NCI-H774 (cell line): ENCODE measurements at regions not wholly inside any gene's neighbourhood (a gene's known extent, or its start where the extent isn't known, plus 50 kb on each side); places are given as distances from the start of the nearest gene placed in this dataset.
"Not testable (repeated sequence)": the region's sequence is repeated elsewhere in the genome, so short reads cannot be mapped to it uniquely, and the experiment has no call there.

Source experiments
- DNase-seq: peaks from one replicate; lab custom pipeline; 2025; lab: John Stamatoyannopoulos, UW

DNA sequence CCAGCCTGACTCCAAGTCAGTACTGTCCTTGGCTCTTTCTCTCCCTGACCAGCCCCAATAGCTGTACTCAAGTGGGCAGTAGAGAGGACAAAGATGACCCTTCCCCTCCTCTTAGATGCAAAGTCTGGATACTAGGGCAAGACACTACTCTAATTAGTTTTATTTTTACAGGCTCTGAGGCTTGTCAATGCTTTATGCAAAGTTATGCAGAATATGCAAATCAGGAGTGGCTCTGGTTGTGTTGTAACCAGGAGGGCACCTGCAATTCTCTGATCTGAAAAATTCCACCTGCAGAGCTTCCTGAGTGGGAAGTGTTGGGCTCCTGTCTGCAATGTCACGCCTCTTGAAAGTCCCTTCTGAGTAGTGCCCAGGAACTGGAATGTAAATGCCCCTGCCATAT lies 201.5 kb downstream of the RGS3 start:
- DNase-seq = no peak

DNA sequence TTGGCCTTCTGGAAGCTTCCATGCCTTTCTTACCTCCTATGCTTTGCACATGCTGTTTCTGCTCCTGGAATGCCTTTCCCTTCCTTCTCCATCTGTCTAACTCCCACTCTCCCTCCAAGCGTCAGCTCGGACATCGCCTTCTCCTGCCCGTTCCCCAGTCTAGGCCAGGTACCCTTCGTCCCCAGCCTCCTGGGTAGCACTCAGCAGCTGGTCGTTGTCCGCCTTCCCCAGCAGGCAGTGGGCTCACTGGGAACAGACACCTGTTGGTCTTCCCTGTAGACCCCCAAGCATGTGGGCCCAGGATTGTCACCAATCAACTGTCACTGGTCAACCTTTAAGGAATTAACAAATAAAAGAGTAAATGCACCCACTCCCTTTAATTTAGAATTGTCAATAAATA lies 202.2 kb downstream of the RGS3 start:
- no peak for DNase-seq

DNA sequence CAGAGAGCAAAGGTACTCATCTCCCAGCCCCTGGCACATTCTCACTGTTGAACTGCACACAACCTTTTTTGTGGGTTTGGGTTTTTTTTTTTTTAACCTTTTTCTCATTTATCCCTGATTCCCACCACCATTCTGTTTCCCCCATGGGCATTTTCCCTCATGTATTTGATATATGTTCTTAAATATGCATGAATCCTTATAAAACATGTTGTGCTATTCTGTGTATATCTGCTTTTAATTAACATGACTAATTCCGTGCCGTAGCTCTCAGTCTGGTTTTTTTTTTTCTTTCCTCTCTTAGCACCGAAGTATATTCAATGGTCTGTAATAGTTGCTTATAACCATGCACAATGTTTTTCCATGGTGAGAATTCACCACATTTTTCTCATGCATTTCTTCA lies 204.5 kb downstream of the RGS3 start:
- no peak for DNase-seq

DNA sequence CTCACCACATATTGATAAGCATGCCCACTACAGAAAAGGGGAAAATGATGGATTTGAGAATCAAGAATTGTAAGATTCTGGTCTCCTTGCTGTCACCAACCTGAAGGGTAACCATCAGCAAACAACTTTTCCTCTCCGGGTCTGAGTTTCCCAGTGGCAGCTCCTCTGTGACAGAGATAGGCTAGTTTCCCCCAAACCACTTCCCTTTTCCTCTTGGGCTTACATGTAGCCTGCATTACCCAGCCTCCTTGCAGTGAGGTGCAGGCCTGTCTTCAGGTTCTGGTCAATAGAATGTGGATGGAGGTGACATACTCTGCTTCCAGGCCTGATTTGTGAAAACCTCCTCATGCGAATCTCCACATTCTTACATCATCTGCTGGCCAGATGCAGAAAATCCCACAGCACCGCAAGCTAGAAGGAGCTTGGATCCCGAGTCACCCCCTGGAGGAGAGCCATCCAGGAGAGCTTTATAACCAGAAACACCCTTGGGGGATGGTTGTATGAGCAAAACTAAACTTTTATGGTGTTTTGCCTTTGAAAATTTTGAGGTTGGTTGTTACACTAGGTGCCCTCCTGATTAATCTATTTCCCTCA lies 206.1 kb downstream of the RGS3 start:
- DNase-seq = no peak

DNA sequence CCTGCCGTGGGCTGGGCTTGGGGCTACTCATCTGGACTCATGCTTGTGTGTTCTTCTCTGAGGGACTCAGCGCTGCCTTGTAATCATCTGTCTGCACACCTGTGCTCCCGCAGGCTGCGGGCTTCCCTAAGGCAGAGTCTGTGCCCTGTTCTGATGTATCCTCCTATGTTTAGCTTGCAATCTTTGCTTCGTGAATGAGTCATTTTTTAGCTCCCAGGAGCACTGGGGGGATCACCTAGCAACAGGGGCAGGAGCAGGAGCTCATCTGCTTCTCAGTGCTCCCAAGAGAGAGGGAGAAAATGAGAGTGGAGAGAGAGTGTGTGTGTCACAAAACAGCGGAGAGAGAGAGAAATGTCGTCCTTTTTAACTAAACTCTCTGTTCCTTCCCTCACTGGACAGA lies 202.4 kb upstream of the ZNF618 start:
- no peak for DNase-seq

DNA sequence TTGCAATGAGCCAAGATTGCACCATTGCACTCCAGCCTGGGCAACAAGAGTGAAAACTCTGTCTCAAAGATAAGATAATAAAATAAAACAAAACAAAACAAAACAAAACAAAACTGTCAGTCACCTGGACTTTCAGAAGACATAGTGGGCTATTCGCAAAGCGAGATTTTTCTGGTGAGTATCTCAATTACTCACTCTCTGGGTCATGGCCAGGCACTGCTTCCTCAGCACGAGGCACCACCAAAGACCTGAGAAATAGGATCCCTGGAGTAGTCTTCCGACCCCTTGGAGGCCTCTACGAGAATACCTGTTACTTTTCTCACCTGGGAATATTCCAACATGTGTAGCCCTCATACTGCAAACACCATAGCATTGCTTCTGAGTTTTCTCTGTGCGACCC lies 201.7 kb upstream of the ZNF618 start:
- no peak for DNase-seq

- no peak for DNase-seq
These were observed 200.6 kb upstream of the ZNF618 start for GRCh38 chr9:113675475-113675941.

- no peak for DNase-seq
These were observed 199.1 kb upstream of the ZNF618 start for GRCh38 chr9:113677057-113677456.

DNA sequence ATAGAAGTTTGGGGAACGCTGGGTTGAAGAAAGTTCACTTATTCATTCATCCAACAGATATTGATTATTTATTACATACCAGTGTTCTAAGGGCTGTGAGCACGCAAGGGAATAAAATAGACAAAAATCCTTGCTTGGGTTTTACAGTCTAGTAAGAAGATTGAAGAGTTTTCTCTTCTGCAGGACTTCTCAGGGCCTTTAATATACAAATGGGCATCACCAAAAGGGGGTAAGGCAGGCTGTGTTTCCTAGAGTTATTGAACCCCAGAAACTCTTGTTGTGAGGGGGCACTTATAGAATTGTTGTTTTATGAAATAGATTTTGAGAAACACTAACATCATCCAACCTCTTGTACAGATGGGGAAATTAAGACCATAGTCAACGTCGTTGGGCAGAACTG lies 198.5 kb upstream of the ZNF618 start:
- DNase-seq = no peak

- no peak for DNase-seq
These were observed 197.8 kb upstream of the ZNF618 start for GRCh38 chr9:113678119-113678858.

DNA sequence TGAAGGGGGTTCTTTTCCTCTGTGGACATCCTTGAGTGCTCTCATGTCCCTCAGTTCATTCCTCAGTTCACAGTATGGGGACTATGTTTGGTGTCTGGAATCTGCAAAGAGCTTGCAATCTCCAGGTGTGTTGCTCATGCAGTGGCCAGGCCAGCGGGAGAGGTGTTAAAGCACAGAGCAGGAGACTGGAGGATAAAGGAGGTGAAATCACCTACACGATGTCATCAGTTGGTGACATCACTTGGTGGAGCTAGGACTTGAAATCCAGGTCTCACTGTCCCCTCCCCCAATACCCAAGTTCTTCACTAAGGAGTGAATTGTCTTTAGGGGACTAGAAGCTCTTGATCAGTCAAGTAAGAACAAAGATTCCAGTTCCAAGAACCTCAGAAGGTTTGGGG lies 197.3 kb upstream of the ZNF618 start:
- DNase-seq = no peak

GRCh38 chr9:113682297-113682771 lies 193.8 kb upstream of the ZNF618 start:
- DNase-seq = peak; percentile 30

DNA sequence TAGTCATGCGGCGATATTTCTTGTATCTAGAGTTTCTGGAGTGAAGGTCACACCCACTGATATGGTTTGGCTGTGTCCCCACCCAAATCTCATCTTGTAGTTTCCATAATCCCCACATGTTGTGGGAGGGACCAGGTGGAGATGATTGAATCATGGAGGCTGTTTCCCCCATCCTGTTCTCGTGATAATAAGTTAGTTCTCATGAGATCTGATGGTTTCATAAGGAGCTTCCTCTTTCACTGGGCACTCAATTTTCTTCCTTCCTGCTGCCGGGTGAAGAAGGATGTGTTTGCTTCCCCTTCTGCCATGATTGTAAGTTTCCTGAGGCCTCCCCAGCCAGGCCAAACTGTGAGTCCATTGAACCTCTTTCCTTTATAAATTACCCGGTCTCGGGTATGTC lies 190.5 kb upstream of the ZNF618 start:
- not testable (repeated sequence) for DNase-seq

GRCh38 chr9:113687107-113687679 lies 188.9 kb upstream of the ZNF618 start:
- DNase-seq = no peak

- no peak for DNase-seq
These were observed 188.3 kb upstream of the ZNF618 start for GRCh38 chr9:113687680-113688371.

GRCh38 chr9:113690055-113690740 lies 185.9 kb upstream of the ZNF618 start:
- no peak for DNase-seq

- DNase-seq = no peak
These were observed 183.9 kb upstream of the ZNF618 start for GRCh38 chr9:113692256-113692655.

- DNase-seq = no peak
These were observed 181.2 kb upstream of the ZNF618 start for GRCh38 chr9:113694912-113695311.

GRCh38 chr9:113695440-113695851 lies 180.7 kb upstream of the ZNF618 start:
- DNase-seq = no peak

- no peak for DNase-seq
These were observed 180.2 kb upstream of the ZNF618 start for GRCh38 chr9:113695901-113696300.

GRCh38 chr9:113701774-113702755 lies 174.0 kb upstream of the ZNF618 start:
- DNase-seq = no peak
